ENCODE measurements at regions not wholly inside any gene's neighbourhood (a gene's known extent, or its start where the extent isn't known, plus 50 kb on each side); places are given as distances from the start of the nearest gene placed in this dataset.

DNA sequence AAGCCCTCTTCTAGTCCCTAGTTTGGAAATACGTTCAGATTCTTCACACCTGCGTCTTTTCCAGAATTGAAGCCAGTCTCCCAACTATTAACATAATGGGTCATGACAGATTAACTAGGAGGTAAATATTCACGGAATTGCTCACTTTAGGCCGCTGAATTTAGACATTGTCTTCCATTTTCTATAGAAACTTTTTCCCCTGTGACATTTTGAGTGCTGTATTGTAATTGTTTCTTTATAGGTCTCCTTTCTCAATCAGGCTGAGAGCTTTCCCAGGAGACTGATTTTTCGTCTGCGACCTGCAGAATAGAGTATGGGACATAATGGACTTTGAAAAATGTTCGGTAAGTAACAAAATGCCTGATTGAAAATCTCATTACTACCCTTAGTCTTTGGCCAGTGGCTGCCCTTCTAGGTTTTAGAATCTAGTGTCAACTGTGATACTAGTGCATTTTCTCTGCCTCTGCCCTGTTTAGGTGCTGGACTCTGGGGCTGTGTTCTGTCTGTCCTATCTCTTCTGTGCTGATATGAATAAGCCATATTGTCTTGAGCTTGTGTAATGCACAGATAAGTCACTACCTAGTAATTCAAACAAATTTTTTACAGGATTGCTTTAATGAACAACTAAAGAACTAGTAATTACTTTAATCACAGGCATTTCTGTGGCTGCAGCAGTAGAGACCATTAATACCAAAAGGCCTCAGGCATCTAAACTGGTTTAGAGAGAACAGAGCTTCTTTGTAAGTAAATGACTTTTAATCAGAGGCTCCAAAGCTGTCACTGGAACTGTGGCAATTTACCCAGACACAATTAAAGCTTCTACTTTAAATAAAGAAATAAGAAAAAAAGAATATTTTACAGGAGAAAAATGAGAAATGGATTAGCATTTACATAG is 122.4 kb upstream of the FREM2 start:
- no peak for TF ChIP-seq POLR2A (IDR thresholded peaks at IDR 0.05)
- TF ChIP-seq, protein P1, sequence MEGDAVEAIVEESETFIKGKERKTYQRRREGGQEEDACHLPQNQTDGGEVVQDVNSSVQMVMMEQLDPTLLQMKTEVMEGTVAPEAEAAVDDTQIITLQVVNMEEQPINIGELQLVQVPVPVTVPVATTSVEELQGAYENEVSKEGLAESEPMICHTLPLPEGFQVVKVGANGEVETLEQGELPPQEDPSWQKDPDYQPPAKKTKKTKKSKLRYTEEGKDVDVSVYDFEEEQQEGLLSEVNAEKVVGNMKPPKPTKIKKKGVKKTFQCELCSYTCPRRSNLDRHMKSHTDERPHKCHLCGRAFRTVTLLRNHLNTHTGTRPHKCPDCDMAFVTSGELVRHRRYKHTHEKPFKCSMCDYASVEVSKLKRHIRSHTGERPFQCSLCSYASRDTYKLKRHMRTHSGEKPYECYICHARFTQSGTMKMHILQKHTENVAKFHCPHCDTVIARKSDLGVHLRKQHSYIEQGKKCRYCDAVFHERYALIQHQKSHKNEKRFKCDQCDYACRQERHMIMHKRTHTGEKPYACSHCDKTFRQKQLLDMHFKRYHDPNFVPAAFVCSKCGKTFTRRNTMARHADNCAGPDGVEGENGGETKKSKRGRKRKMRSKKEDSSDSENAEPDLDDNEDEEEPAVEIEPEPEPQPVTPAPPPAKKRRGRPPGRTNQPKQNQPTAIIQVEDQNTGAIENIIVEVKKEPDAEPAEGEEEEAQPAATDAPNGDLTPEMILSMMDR (IDR thresholded peaks at IDR 0.05), result no peak
- TF ChIP-seq EP300 (IDR thresholded peaks at IDR 0.05), result no peak
- no peak for TF ChIP-seq POLR2AphosphoS5 (IDR thresholded peaks at IDR 0.05)
